Mesendoderm (in vitro differentiated cells): ENCODE measurements at regions not wholly inside any gene's neighbourhood (a gene's known extent, or its start where the extent isn't known, plus 50 kb on each side); places are given as distances from the start of the nearest gene placed in this dataset.

Source experiments
- DNase-seq: peaks from one replicate; pipeline ENCODE4 v3.0.0; 2013
- H2AK5ac ChIP-seq: 2 replicates; pipeline ENCODE4 v1.6.1; 2013; ENCODE audit warnings: low read length, inconsistent platforms
- H2BK120ac ChIP-seq: 2 replicates; pipeline ENCODE4 v1.6.1; 2013; ENCODE audit warnings: low read depth, mild to moderate bottlenecking, low read length, moderate library complexity, mixed read lengths
- H2BK15ac ChIP-seq: replicated peaks from 2 replicates; pipeline ENCODE4 v1.6.1; 2013; ENCODE audit warnings: low read depth, mild to moderate bottlenecking, moderate library complexity
- H2BK5ac ChIP-seq: 2 replicates; pipeline ENCODE4 v1.6.1; 2013; ENCODE audit warnings: low read length, inconsistent platforms
- H3K18ac ChIP-seq: 2 replicates; pipeline ENCODE4 v1.6.1; 2013; ENCODE audit warnings: mild to moderate bottlenecking, low read length, mixed read lengths
- H3K23ac ChIP-seq: one replicate; pipeline ENCODE4 v1.6.1; 2013; ENCODE audit warnings: low read length
- H3K27ac ChIP-seq: 2 replicates; pipeline ENCODE4 v1.5.1; 2013; ENCODE audit warnings: low read depth, mild to moderate bottlenecking, inconsistent platforms, low read length, moderate library complexity
- H3K27me3 ChIP-seq: 2 replicates; pipeline ENCODE4 v1.6.1; 2013; ENCODE audit warnings: low read length, control low read depth, mild to moderate bottlenecking, inconsistent platforms; ENCODE audit not compliant: insufficient read depth, poor library complexity
- H3K36me3 ChIP-seq: 2 replicates; pipeline ENCODE4 v1.6.1; 2013; ENCODE audit warnings: low read length, inconsistent platforms; ENCODE audit not compliant: control insufficient read depth, insufficient read depth
- H3K4ac ChIP-seq: one replicate; pipeline ENCODE4 v1.6.1; 2013; ENCODE audit warnings: low read depth, mild to moderate bottlenecking, low read length, moderate library complexity
- H3K4me1 ChIP-seq: 2 replicates; pipeline ENCODE4 v1.6.1; 2013; ENCODE audit warnings: low read depth, low read length, inconsistent platforms; ENCODE audit not compliant: control insufficient read depth
- H3K4me2 ChIP-seq: 2 replicates; pipeline ENCODE4 v1.6.1; 2013; ENCODE audit warnings: low read length
- H3K4me3 ChIP-seq: 2 replicates; pipeline ENCODE4 v1.5.1; 2013; ENCODE audit warnings: mild to moderate bottlenecking, low read length
- H3K56ac ChIP-seq: one replicate; pipeline ENCODE4 v1.6.1; 2013; ENCODE audit warnings: low read length
- H3K79me1 ChIP-seq: 2 replicates; pipeline ENCODE4 v1.6.1; 2013; ENCODE audit warnings: low read length, inconsistent platforms
- H3K79me2 ChIP-seq: 2 replicates; pipeline ENCODE4 v1.6.1; 2013; ENCODE audit warnings: mild to moderate bottlenecking, low read length; ENCODE audit not compliant: control insufficient read depth, insufficient read depth
- H3K9ac ChIP-seq: 2 replicates; pipeline ENCODE4 v1.6.1; 2013; ENCODE audit warnings: low read length, inconsistent platforms
- H4K5ac ChIP-seq: one replicate; pipeline ENCODE4 v1.6.1; 2013; ENCODE audit warnings: low read length
- H4K8ac ChIP-seq: one replicate; pipeline ENCODE4 v1.6.1; 2013; ENCODE audit warnings: low read depth, mild to moderate bottlenecking, control low read depth, low read length, moderate library complexity
- WGBS: extraction: QIAGEN DNeasy Blood & Tissue Kit; methylation state at CpG from one replicate; pipeline ENCODE4 v1.1.7; 2013; ENCODE audit warnings: low lambda C conversion rate, missing lambda C conversion rate; ENCODE audit not compliant: insufficient coverage; ENCODE audit errors: extremely low coverage; 5-methylcytosine and 5-hydroxymethylcytosine counted together

GRCh38 chr5:87539839-87540238, 127.1 kb upstream of the CCNH start:
- WGBS = no CpG with 5 or more reads among the region's 1 CpG

GRCh38 chr5:87536365-87536764, 123.6 kb upstream of the CCNH start:
- H3K23ac ChIP-seq = no peak overlapping the region
- H2BK120ac ChIP-seq = no peak overlapping the region
- no peak overlapping the region for H4K8ac ChIP-seq
- H3K27ac ChIP-seq = no peak overlapping the region
- H3K79me2 ChIP-seq = no peaks in the 10 kb centered on the region
- H2AK5ac ChIP-seq = no peak overlapping the region
- no peak for DNase-seq
- H3K4me2 ChIP-seq = no peak overlapping the region
- no peaks in the 10 kb centered on the region for H3K27me3 ChIP-seq
- no peak overlapping the region for H3K4me3 ChIP-seq
- no peak overlapping the region for H3K9ac ChIP-seq
- H2BK15ac ChIP-seq = no peak overlapping the region
- H4K5ac ChIP-seq = no peak overlapping the region
- no peak overlapping the region for H2BK5ac ChIP-seq
- H3K56ac ChIP-seq = no peak overlapping the region
- no peak overlapping the region for H3K4ac ChIP-seq
- no peaks in the 10 kb centered on the region for H3K4me1 ChIP-seq
- no peaks in the 10 kb centered on the region for H3K79me1 ChIP-seq
- H3K36me3 ChIP-seq = no peaks in the 10 kb centered on the region
- H3K18ac ChIP-seq = no peak overlapping the region

More at GRCh38 chr5:87539839-87540238, 127.1 kb upstream of the CCNH start:
- H3K4ac ChIP-seq = no peak overlapping the region
- H3K23ac ChIP-seq = no peak overlapping the region
- H2BK120ac ChIP-seq = no peak overlapping the region
- no peaks in the 10 kb centered on the region for H3K27me3 ChIP-seq
- no peaks in the 10 kb centered on the region for H3K79me1 ChIP-seq
- no peak overlapping the region for H3K4me3 ChIP-seq
- H2BK15ac ChIP-seq = no peak overlapping the region
- no peak overlapping the region for H2AK5ac ChIP-seq
- H3K18ac ChIP-seq = no peak overlapping the region
- H3K36me3 ChIP-seq = no peaks in the 10 kb centered on the region
- no peaks in the 10 kb centered on the region for H3K79me2 ChIP-seq
- no peak overlapping the region for H4K5ac ChIP-seq
- no peak overlapping the region for H3K4me2 ChIP-seq
- no peak overlapping the region for H2BK5ac ChIP-seq
- H3K4me1 ChIP-seq = no peaks in the 10 kb centered on the region
- H4K8ac ChIP-seq = no peak overlapping the region
- no peak overlapping the region for H3K9ac ChIP-seq
- no peak for DNase-seq
- H3K27ac ChIP-seq = no peak overlapping the region
- no peak overlapping the region for H3K56ac ChIP-seq

- no peaks in the 10 kb centered on the region for H3K79me2 ChIP-seq
- H2BK5ac ChIP-seq = no peak overlapping the region
- H3K79me1 ChIP-seq = no peaks in the 10 kb centered on the region
- no peak overlapping the region for H4K5ac ChIP-seq
- H3K27ac ChIP-seq = no peak overlapping the region
- no peak overlapping the region for H2BK120ac ChIP-seq
- H3K4me3 ChIP-seq = no peak overlapping the region
- no peak overlapping the region for H2AK5ac ChIP-seq
- H3K36me3 ChIP-seq = no peaks in the 10 kb centered on the region
- H3K4me1 ChIP-seq = no peaks in the 10 kb centered on the region
- DNase-seq = no peak
- no peaks in the 10 kb centered on the region for H3K27me3 ChIP-seq
- no peak overlapping the region for H2BK15ac ChIP-seq
- H3K18ac ChIP-seq = no peak overlapping the region
- H3K56ac ChIP-seq = no peak overlapping the region
- no peak overlapping the region for H3K9ac ChIP-seq
- no peak overlapping the region for H4K8ac ChIP-seq
- no peak overlapping the region for H3K4me2 ChIP-seq
- no peak overlapping the region for H3K23ac ChIP-seq
- no peak overlapping the region for H3K4ac ChIP-seq
Observed at GRCh38 chr5:87535706-87536105, 123.0 kb upstream of the CCNH start.

- H3K36me3 ChIP-seq = no peaks in the 10 kb centered on the region
- no peaks in the 10 kb centered on the region for H3K79me2 ChIP-seq
- H3K18ac ChIP-seq = no peak overlapping the region
- DNase-seq = no peak
- H3K4ac ChIP-seq = no peak overlapping the region
- no peak overlapping the region for H3K4me2 ChIP-seq
- H3K79me1 ChIP-seq = no peaks in the 10 kb centered on the region
- H2BK15ac ChIP-seq = no peak overlapping the region
- WGBS = no CpG with 5 or more reads among the region's 1 CpG
- no peak overlapping the region for H4K5ac ChIP-seq
- no peak overlapping the region for H3K23ac ChIP-seq
- H4K8ac ChIP-seq = no peak overlapping the region
- no peak overlapping the region for H2BK5ac ChIP-seq
- H2BK120ac ChIP-seq = no peak overlapping the region
- no peak overlapping the region for H3K27ac ChIP-seq
- no peak overlapping the region for H3K56ac ChIP-seq
- H3K27me3 ChIP-seq = no peaks in the 10 kb centered on the region
- no peak overlapping the region for H3K4me3 ChIP-seq
- no peak overlapping the region for H2AK5ac ChIP-seq
- no peaks in the 10 kb centered on the region for H3K4me1 ChIP-seq
- H3K9ac ChIP-seq = no peak overlapping the region
Observed at GRCh38 chr5:87529486-87530076, 116.9 kb upstream of the CCNH start.

GRCh38 chr5:87526131-87526530, 113.4 kb upstream of the CCNH start:
- Histone ChIP-seq H4K8ac (no peak overlapping the region), H2BK15ac (no peak overlapping the region), H3K56ac (no peak overlapping the region), H3K4me1 (no peaks in the 10 kb centered on the region), H2BK120ac (no peak overlapping the region), H3K18ac (no peak overlapping the region), H3K9ac (no peak overlapping the region), H3K27ac (no peak overlapping the region), H3K27me3 (no peaks in the 10 kb centered on the region), H3K79me1 (no peaks in the 10 kb centered on the region), H3K36me3 (no peaks in the 10 kb centered on the region), H3K4me2 (no peak overlapping the region), H2AK5ac (no peak overlapping the region), H4K5ac (no peak overlapping the region), H3K4ac (no peak overlapping the region), H3K79me2 (no peaks in the 10 kb centered on the region), H3K4me3 (no peak overlapping the region), H3K23ac (no peak overlapping the region), H2BK5ac (no peak overlapping the region)
- no CpG with 5 or more reads among the region's 2 CpGs for WGBS
- no peak for DNase-seq

- no peak overlapping the region for H4K8ac ChIP-seq
- no peaks in the 10 kb centered on the region for H3K27me3 ChIP-seq
- no peak overlapping the region for H3K4ac ChIP-seq
- no peak overlapping the region for H3K23ac ChIP-seq
- no peak overlapping the region for H3K18ac ChIP-seq
- H3K9ac ChIP-seq = no peak overlapping the region
- H2BK120ac ChIP-seq = no peak overlapping the region
- no peak overlapping the region for H3K56ac ChIP-seq
- no peaks in the 10 kb centered on the region for H3K79me1 ChIP-seq
- no peaks in the 10 kb centered on the region for H3K36me3 ChIP-seq
- no CpG with 5 or more reads among the region's 9 CpGs for WGBS
- no peaks in the 10 kb centered on the region for H3K4me1 ChIP-seq
- no peak overlapping the region for H3K4me3 ChIP-seq
- no peak overlapping the region for H2AK5ac ChIP-seq
- H3K4me2 ChIP-seq = no peak overlapping the region
- peak; percentile 50 for DNase-seq
- H3K27ac ChIP-seq = no peak overlapping the region
- no peak overlapping the region for H2BK15ac ChIP-seq
- H3K79me2 ChIP-seq = no peaks in the 10 kb centered on the region
- H2BK5ac ChIP-seq = no peak overlapping the region
- H4K5ac ChIP-seq = no peak overlapping the region
Observed at GRCh38 chr5:87524217-87524616, 111.5 kb upstream of the CCNH start.
